ENCODE measurements at regions not wholly inside any gene's neighbourhood (a gene's known extent, or its start where the extent isn't known, plus 50 kb on each side); places are given as distances from the start of the nearest gene placed in this dataset.

DNA sequence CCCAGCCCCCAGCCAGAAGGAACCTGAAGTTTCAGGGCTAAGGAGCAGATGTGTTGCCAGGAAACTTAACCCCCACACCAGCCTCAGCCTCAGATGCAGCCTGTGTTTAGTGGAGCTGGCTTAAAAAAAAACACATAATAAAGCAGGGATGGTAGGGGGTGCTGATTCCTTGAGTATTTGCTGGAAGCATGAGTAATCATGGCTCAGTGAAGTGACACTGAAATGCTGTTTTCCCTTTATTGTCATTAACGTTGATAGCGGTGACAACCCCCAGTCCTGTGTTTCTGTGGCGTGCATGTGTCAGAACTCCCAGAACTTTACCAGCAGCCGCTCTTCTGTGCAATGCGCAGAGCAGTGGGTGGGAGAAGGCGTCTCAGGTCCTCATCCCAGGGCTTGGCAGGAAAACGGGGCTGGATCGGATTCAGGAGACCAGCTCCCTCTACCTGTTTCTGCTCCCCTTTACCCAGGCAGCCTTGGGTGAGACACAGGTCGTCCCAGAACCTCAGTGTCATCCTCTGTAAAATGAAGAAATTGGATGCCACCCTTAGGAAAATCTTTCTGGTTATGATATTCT, 1282.1 kb downstream of the TBC1D22A start:
- DNase-seq (no peak), ATAC-seq (ENCODE audit: low read depth in 2 of 2) (no peak)
- H3K27ac ChIP-seq (ENCODE audit: insufficient read depth, low read length, poor library complexity, severe bottlenecking) = no peak overlapping the region
- H3K4me3 Mint-ChIP-seq = no peak overlapping the region
- H3K36me3 Mint-ChIP-seq = no peaks in the 10 kb centered on the region
- peaks cover 0 to 2% (median 0%) of the 10 kb centered on the region in 7 donors for H3K9me3 Mint-ChIP-seq
- no peak overlapping the region for H3K27ac Mint-ChIP-seq
- no peaks in the 10 kb centered on the region for H3K27me3 ChIP-seq (ENCODE audit: control insufficient read depth, insufficient read depth, low read length)
- H3K27me3 Mint-ChIP-seq = peaks cover 9% of the 10 kb centered on the region
- no peaks in the 10 kb centered on the region for H3K4me1 ChIP-seq (ENCODE audit: control insufficient read depth, insufficient read depth, low read length, poor library complexity, severe bottlenecking)
- no peak overlapping the region for H3K4me3 ChIP-seq (ENCODE audit: low read depth, low read length)
- H3K36me3 ChIP-seq (ENCODE audit: control insufficient read depth, insufficient read depth, low read length) = no peaks in the 10 kb centered on the region
- H3K4me1 Mint-ChIP-seq = no peaks in the 10 kb centered on the region
- no peaks in the 10 kb centered on the region for H3K9me3 ChIP-seq (ENCODE audit: control insufficient read depth in 2 of 2, low read length in 2 of 2)

DNA sequence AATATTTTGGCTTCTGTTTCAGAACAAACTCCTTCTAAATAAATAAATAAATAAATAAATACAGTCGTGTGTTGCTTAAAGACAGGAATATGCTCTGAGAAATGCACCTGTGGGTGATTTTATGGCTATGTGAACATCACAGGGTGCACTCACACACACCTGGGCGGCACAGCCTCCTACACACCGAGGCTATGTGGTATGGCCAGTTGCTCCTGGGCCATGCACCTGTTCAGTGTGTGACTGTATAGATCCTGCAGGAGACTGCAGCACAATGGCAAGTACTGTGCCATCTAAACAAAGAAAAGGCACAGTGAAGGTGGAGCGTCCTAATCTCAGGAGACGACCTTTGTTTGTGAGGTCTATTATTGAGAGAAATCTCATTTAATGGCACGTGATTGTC, 1281.1 kb downstream of the TBC1D22A start:
- no peak overlapping the region for H3K27ac ChIP-seq (ENCODE audit: insufficient read depth, low read length, poor library complexity, severe bottlenecking)
- Mint-ChIP-seq H3K27me3 (peaks cover 8% of the 10 kb centered on the region), H3K27ac (no peak overlapping the region), H3K4me3 (no peak overlapping the region), H3K4me1 (no peaks in the 10 kb centered on the region), H3K9me3 (peaks cover 0 to 2% (median 0%) of the 10 kb centered on the region in 7 donors), H3K36me3 (no peaks in the 10 kb centered on the region)
- DNase-seq (no peak), ATAC-seq (ENCODE audit: low read depth in 2 of 2) (no peak)
- H3K4me1 ChIP-seq (ENCODE audit: control insufficient read depth, insufficient read depth, low read length, poor library complexity, severe bottlenecking) = no peaks in the 10 kb centered on the region
- no peaks in the 10 kb centered on the region for H3K9me3 ChIP-seq (ENCODE audit: control insufficient read depth in 2 of 2, low read length in 2 of 2)
- H3K36me3 ChIP-seq (ENCODE audit: control insufficient read depth, insufficient read depth, low read length) = no peaks in the 10 kb centered on the region
- H3K4me3 ChIP-seq (ENCODE audit: low read depth, low read length) = no peak overlapping the region
- no peaks in the 10 kb centered on the region for H3K27me3 ChIP-seq (ENCODE audit: control insufficient read depth, insufficient read depth, low read length)

DNA sequence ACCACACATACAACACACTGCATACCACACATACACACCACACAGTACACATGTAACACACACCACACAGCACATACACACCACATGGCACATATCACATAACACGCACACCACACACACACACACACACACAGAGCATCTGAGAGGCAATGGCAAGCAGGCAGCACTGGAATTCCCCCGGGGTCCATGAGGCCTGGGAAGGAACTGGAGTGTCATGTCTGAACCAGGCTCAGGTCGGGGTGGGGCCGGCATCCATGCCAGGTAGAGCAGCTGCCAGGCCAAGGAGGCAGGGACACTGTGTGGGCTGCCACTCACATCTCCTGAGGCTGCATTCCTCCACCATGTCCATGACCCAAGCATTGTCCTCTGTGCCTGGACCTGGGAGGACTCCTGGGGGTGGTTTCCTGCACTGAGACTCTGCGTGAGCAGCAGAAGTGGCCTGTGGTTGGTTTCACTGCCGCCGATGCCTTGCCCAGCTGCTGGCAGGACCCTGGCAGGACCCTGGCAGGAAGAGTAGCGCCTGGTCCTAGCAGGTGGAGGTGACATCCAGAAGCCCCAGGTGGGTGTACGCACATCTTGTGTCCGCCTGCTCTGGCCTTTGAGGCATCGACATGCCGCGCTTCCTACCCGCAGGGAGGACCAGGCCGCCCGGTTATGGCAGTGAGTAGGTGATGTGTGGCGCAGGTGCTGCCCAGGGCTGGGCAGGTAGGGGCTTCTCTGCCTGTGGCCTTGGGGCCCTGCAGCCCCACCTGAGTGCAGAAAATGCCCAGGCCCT, 1280.4 kb downstream of the TBC1D22A start:
- ATAC-seq (ENCODE audit: low read depth in 2 of 2) = no peak
- H3K36me3 ChIP-seq (ENCODE audit: control insufficient read depth, insufficient read depth, low read length) = no peaks in the 10 kb centered on the region
- Mint-ChIP-seq H3K4me3 (no peak overlapping the region), H3K36me3 (no peaks in the 10 kb centered on the region), H3K4me1 (no peaks in the 10 kb centered on the region), H3K27ac (no peak overlapping the region), H3K27me3 (peaks cover 5% of the 10 kb centered on the region), H3K9me3 (peaks cover 0 to 2% (median 0%) of the 10 kb centered on the region in 7 donors)
- no peak for DNase-seq
- H3K4me3 ChIP-seq (ENCODE audit: low read depth, low read length) = no peak overlapping the region
- H3K9me3 ChIP-seq (ENCODE audit: control insufficient read depth in 2 of 2, low read length in 2 of 2) = no peaks in the 10 kb centered on the region
- no peaks in the 10 kb centered on the region for H3K27me3 ChIP-seq (ENCODE audit: control insufficient read depth, insufficient read depth, low read length)
- no peaks in the 10 kb centered on the region for H3K4me1 ChIP-seq (ENCODE audit: control insufficient read depth, insufficient read depth, low read length, poor library complexity, severe bottlenecking)
- H3K27ac ChIP-seq (ENCODE audit: insufficient read depth, low read length, poor library complexity, severe bottlenecking) = no peak overlapping the region

DNA sequence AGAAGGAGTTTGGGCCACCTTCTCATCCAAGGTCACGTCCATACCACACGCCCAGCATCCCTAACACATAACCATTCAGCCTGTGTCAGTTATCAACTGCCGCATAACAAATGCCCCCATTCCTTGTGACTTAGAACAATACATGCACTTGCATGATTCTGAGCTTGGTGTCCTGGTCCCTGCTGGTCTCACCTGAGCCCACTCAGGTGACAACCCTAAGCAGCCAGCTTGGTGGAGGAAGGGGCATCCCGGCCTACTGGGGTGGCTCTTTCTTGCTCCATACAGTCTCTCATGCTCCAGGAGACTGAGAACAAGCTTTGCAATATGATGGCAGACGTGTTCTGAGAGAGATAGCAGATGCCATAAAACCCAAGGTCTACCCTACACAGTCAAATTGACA, 1276.9 kb downstream of the TBC1D22A start:
- Histone ChIP-seq H3K36me3 (ENCODE audit: control insufficient read depth, insufficient read depth, low read length) (no peaks in the 10 kb centered on the region), H3K4me3 (ENCODE audit: low read depth, low read length) (no peak overlapping the region), H3K9me3 (ENCODE audit: control insufficient read depth in 2 of 2, low read length in 2 of 2) (no peaks in the 10 kb centered on the region), H3K27ac (ENCODE audit: insufficient read depth, low read length, poor library complexity, severe bottlenecking) (no peak overlapping the region), H3K27me3 (ENCODE audit: control insufficient read depth, insufficient read depth, low read length) (no peaks in the 10 kb centered on the region), H3K4me1 (ENCODE audit: control insufficient read depth, insufficient read depth, low read length, poor library complexity, severe bottlenecking) (no peaks in the 10 kb centered on the region)
- H3K4me3 Mint-ChIP-seq = no peak overlapping the region
- DNase-seq (no peak), ATAC-seq (ENCODE audit: low read depth in 2 of 2) (no peak)
- peaks cover 4% of the 10 kb centered on the region for H3K27me3 Mint-ChIP-seq
- no peaks in the 10 kb centered on the region for H3K4me1 Mint-ChIP-seq
- peaks cover 0 to 2% (median 0%) of the 10 kb centered on the region in 7 donors for H3K9me3 Mint-ChIP-seq
- H3K27ac Mint-ChIP-seq = no peak overlapping the region
- no peaks in the 10 kb centered on the region for H3K36me3 Mint-ChIP-seq

DNA sequence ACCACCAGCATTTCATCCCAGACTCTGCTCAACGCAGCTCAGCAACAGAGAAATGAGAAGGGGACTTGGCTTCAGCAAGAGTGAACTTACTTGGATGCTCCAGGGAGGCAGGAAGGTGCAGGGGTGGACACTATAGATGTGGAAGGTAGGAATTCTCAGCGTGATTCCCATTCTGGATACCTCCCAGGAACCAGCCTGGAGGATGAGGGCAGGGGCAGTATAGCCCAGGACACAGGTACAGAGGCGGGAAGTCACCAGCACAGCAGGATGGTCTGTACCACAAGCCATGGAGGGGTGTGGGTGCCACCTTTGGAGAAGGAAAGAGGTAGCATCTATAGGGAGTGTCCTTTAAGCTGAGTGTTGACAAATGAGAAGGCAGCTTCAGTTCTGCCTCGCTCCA, 1275.2 kb downstream of the TBC1D22A start:
- Mint-ChIP-seq H3K4me1 (no peaks in the 10 kb centered on the region), H3K9me3 (peaks cover 0 to 2% (median 0%) of the 10 kb centered on the region in 7 donors), H3K27me3 (peaks cover 4% of the 10 kb centered on the region), H3K4me3 (no peak overlapping the region), H3K36me3 (no peaks in the 10 kb centered on the region), H3K27ac (no peak overlapping the region)
- Histone ChIP-seq H3K4me1 (ENCODE audit: control insufficient read depth, insufficient read depth, low read length, poor library complexity, severe bottlenecking) (no peaks in the 10 kb centered on the region), H3K4me3 (ENCODE audit: low read depth, low read length) (no peak overlapping the region), H3K9me3 (ENCODE audit: control insufficient read depth in 2 of 2, low read length in 2 of 2) (no peaks in the 10 kb centered on the region), H3K27ac (ENCODE audit: insufficient read depth, low read length, poor library complexity, severe bottlenecking) (no peak overlapping the region), H3K27me3 (ENCODE audit: control insufficient read depth, insufficient read depth, low read length) (no peaks in the 10 kb centered on the region), H3K36me3 (ENCODE audit: control insufficient read depth, insufficient read depth, low read length) (no peaks in the 10 kb centered on the region)
- DNase-seq (no peak), ATAC-seq (ENCODE audit: low read depth in 2 of 2) (no peak)

DNA sequence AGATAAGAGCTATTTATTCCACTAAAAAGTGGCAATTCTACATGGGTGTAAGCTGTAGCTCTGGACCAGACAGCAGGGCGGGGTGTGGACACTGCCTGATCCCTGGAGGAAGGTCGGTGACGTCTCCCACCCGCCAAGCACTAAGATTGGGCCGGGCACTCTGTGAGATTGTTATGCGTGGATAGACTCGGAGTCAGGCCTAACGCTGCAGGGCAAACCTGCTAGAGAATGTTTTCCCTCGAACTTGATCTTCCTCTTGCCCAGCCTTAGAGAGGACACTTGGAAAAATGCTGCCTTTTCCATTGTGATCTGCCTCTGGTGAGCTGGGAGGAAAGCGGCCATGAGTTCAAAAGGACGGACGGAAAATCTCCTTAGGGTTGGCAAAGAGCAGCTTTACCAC, 1273.4 kb downstream of the TBC1D22A start:
- Mint-ChIP-seq H3K27me3 (peaks cover 10% of the 10 kb centered on the region), H3K27ac (no peak overlapping the region), H3K4me3 (no peak overlapping the region), H3K36me3 (no peaks in the 10 kb centered on the region), H3K4me1 (no peaks in the 10 kb centered on the region), H3K9me3 (no peaks in the 10 kb centered on the region)
- no peaks in the 10 kb centered on the region for H3K9me3 ChIP-seq (ENCODE audit: control insufficient read depth in 2 of 2, low read length in 2 of 2)
- DNase-seq = no peak
- H3K4me3 ChIP-seq (ENCODE audit: low read depth, low read length) = no peak overlapping the region
- H3K27ac ChIP-seq (ENCODE audit: insufficient read depth, low read length, poor library complexity, severe bottlenecking) = no peak overlapping the region
- H3K27me3 ChIP-seq (ENCODE audit: control insufficient read depth, insufficient read depth, low read length) = no peaks in the 10 kb centered on the region
- H3K4me1 ChIP-seq (ENCODE audit: control insufficient read depth, insufficient read depth, low read length, poor library complexity, severe bottlenecking) = no peaks in the 10 kb centered on the region
- H3K36me3 ChIP-seq (ENCODE audit: control insufficient read depth, insufficient read depth, low read length) = no peaks in the 10 kb centered on the region
- no peak for ATAC-seq (ENCODE audit: low read depth in 2 of 2)

DNA sequence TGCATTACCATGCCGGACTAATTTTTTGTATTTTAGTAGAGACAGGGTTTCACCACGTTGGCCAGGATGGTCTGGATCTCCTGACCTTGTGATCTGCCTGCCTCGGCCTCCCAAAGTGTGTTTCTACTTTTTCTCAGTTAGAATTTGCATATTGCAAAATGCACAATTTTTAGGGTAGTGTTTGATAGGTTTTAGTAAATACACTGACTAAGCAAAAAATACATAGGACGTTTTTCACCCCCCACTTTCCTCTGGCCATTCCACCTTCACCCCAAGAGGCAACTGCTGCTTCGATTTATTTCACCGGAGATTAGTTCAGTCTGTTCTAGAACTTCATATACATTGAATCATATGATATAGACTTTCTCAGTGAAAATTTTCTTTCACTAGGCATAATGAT, 1269.1 kb downstream of the TBC1D22A start:
- no peaks in the 10 kb centered on the region for H3K9me3 Mint-ChIP-seq
- H3K4me3 Mint-ChIP-seq = no peak overlapping the region

DNA sequence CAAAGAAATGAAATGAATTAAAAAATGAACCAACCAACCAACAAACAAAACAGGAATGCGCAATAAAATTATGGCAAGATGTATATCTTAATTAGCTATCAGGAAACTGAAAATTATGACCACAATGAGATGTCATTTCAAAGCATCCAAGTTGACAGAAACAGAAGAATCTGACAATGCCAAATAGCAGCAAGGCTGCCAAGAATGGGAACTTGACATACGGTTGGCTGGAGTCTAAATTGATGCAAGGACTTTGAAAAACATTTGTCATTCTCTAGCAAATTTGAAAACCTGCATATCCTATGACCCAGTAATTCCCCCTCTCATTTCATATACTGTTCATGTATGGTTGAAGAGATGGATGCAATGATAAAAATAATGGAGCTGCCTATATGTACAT, 1262.6 kb downstream of the TBC1D22A start:
- DNase-seq (no peak), ATAC-seq (ENCODE audit: low read depth in 2 of 2) (no peak)
- Mint-ChIP-seq H3K4me1 (no peaks in the 10 kb centered on the region), H3K9me3 (peaks cover 0 to 7% (median 0%) of the 10 kb centered on the region in 7 donors), H3K27ac (no peak overlapping the region), H3K36me3 (no peaks in the 10 kb centered on the region), H3K4me3 (no peak overlapping the region), H3K27me3 (peaks cover 30% of the 10 kb centered on the region)
- Histone ChIP-seq H3K36me3 (ENCODE audit: control insufficient read depth, insufficient read depth, low read length) (no peaks in the 10 kb centered on the region), H3K4me1 (ENCODE audit: control insufficient read depth, insufficient read depth, low read length, poor library complexity, severe bottlenecking) (no peaks in the 10 kb centered on the region), H3K27ac (ENCODE audit: insufficient read depth, low read length, poor library complexity, severe bottlenecking) (no peak overlapping the region), H3K4me3 (ENCODE audit: low read depth, low read length) (no peak overlapping the region), H3K9me3 (ENCODE audit: control insufficient read depth in 2 of 2, low read length in 2 of 2) (peaks cover 6 to 8% of the 10 kb centered on the region in 2 experiments), H3K27me3 (ENCODE audit: control insufficient read depth, insufficient read depth, low read length) (no peaks in the 10 kb centered on the region)

More for the DNA sequence above, 1269.1 kb downstream of the TBC1D22A start:
- DNase-seq (no peak), ATAC-seq (ENCODE audit: low read depth in 2 of 2) (no peak)
- Histone ChIP-seq H3K27me3 (ENCODE audit: control insufficient read depth, insufficient read depth, low read length) (no peaks in the 10 kb centered on the region), H3K4me1 (ENCODE audit: control insufficient read depth, insufficient read depth, low read length, poor library complexity, severe bottlenecking) (no peaks in the 10 kb centered on the region), H3K9me3 (ENCODE audit: control insufficient read depth in 2 of 2, low read length in 2 of 2) (no peaks in the 10 kb centered on the region), H3K4me3 (ENCODE audit: low read depth, low read length) (no peak overlapping the region), H3K27ac (ENCODE audit: insufficient read depth, low read length, poor library complexity, severe bottlenecking) (no peak overlapping the region), H3K36me3 (ENCODE audit: control insufficient read depth, insufficient read depth, low read length) (no peaks in the 10 kb centered on the region)
- H3K36me3 Mint-ChIP-seq = no peaks in the 10 kb centered on the region
- no peak overlapping the region for H3K27ac Mint-ChIP-seq
- no peaks in the 10 kb centered on the region for H3K4me1 Mint-ChIP-seq
- peaks cover 15% of the 10 kb centered on the region for H3K27me3 Mint-ChIP-seq
